Cardiac muscle cell (in vitro differentiated cells and primary cell): ENCODE measurements at regions not wholly inside any gene's neighbourhood (a gene's known extent, or its start where the extent isn't known, plus 50 kb on each side); places are given as distances from the start of the nearest gene placed in this dataset.
"Not testable (repeated sequence)": the region's sequence is repeated elsewhere in the genome, so short reads cannot be mapped to it uniquely, and the experiment has no call there.

ENCODE experiments used
- DNase-seq, 2 donors: peaks; one replicate each; pipeline versions ENCODE4 v3.0.0 to v3.0.0-alpha.2; 2010 to 2017; ENCODE audit warnings: low read depth in 1 of 2, low spot score in 1 of 2
- H3K27ac ChIP-seq: fragments of 200-600 bp; sonication (generic); 2 replicates; pipeline ENCODE4 v1.5.1; 2016
- H3K27me3 ChIP-seq: fragments of 200-600 bp; sonication (generic); 2 replicates; pipeline ENCODE4 v1.6.0; 2016; ENCODE audit warnings: control low read depth
- H3K36me3 ChIP-seq: fragments of 200-600 bp; sonication (generic); 2 replicates; pipeline ENCODE4 v1.5.1; 2016; ENCODE audit warnings: control low read depth
- H3K4me1 ChIP-seq: fragments of 200-600 bp; sonication (generic); 2 replicates; pipeline ENCODE4 v1.8.1; 2017; ENCODE audit warnings: low read depth, mild to moderate bottlenecking, mixed run types
- H3K4me3 ChIP-seq: fragments of 200-600 bp; sonication (generic); 2 replicates; pipeline ENCODE4 v1.5.1; 2016; ENCODE audit warnings: mild to moderate bottlenecking
- H3K9me3 ChIP-seq: fragments of 200-600 bp; sonication (generic); 2 replicates; pipeline ENCODE4 v1.5.1; 2017; ENCODE audit warnings: low read depth, mild to moderate bottlenecking, control low read depth
- CTCF ChIP-seq: IDR thresholded peaks from 2 replicates; pipeline ENCODE4 v1.5.1; 2012; ENCODE audit warnings: low read depth, mild to moderate bottlenecking, low read length

GRCh38 chr3:89957451-89957850 is 850.0 kb downstream of the EPHA3 start:
- Histone ChIP-seq H3K4me3 (no peak overlapping the region), H3K27me3 (no peaks in the 10 kb centered on the region), H3K4me1 (no peaks in the 10 kb centered on the region), H3K27ac (no peak overlapping the region), H3K36me3 (no peaks in the 10 kb centered on the region), H3K9me3 (no peaks in the 10 kb centered on the region)
- DNase-seq: peak in 1 of 2 donors; percentile 12
- no peak for TF ChIP-seq CTCF

- not testable (repeated sequence) for H3K27ac ChIP-seq, H3K4me3 ChIP-seq, H3K27me3 ChIP-seq, H3K4me1 ChIP-seq, H3K9me3 ChIP-seq, H3K36me3 ChIP-seq, DNase-seq
Measured at GRCh38 chr3:89958163-89958562, 850.7 kb downstream of the EPHA3 start.

- no peak overlapping the region for H3K4me3 ChIP-seq
Measured at GRCh38 chr3:89964347-89964746, 856.9 kb downstream of the EPHA3 start.

GRCh38 chr3:89966877-89967665 is 859.6 kb downstream of the EPHA3 start:
- TF ChIP-seq CTCF: no peak
- Histone ChIP-seq H3K9me3 (no peaks in the 10 kb centered on the region), H3K36me3 (no peaks in the 10 kb centered on the region), H3K27ac (no peak overlapping the region), H3K27me3 (no peaks in the 10 kb centered on the region), H3K4me3 (no peak overlapping the region), H3K4me1 (no peaks in the 10 kb centered on the region)
- DNase-seq: no peak

More at GRCh38 chr3:89964347-89964746, 856.9 kb downstream of the EPHA3 start:
- H3K36me3 ChIP-seq: no peaks in the 10 kb centered on the region
- TF ChIP-seq CTCF: no peak
- H3K4me1 ChIP-seq: no peaks in the 10 kb centered on the region
- no peaks in the 10 kb centered on the region for H3K9me3 ChIP-seq
- H3K27ac ChIP-seq: no peak overlapping the region
- peak in 1 of 2 donors; percentile 9 for DNase-seq
- no peaks in the 10 kb centered on the region for H3K27me3 ChIP-seq

GRCh38 chr3:89971329-89971728 is 863.9 kb downstream of the EPHA3 start:
- H3K27me3 ChIP-seq: no peaks in the 10 kb centered on the region
- no peak overlapping the region for H3K27ac ChIP-seq
- TF ChIP-seq CTCF: no peak
- H3K36me3 ChIP-seq: no peaks in the 10 kb centered on the region
- H3K4me1 ChIP-seq: no peaks in the 10 kb centered on the region
- H3K9me3 ChIP-seq: no peaks in the 10 kb centered on the region
- DNase-seq: no peak
- no peak overlapping the region for H3K4me3 ChIP-seq

- Histone ChIP-seq H3K27ac (no peak overlapping the region), H3K4me1 (no peaks in the 10 kb centered on the region), H3K27me3 (no peaks in the 10 kb centered on the region), H3K4me3 (no peak overlapping the region), H3K9me3 (no peaks in the 10 kb centered on the region), H3K36me3 (no peaks in the 10 kb centered on the region)
- TF ChIP-seq CTCF: no peak
- DNase-seq: no peak
Measured at GRCh38 chr3:89973156-89973555, 865.7 kb downstream of the EPHA3 start.
